HEK293 (cell line): ENCODE measurements at regions not wholly inside any gene's neighbourhood (a gene's known extent, or its start where the extent isn't known, plus 50 kb on each side); places are given as distances from the start of the nearest gene placed in this dataset.

Experiments
- CTCF ChIA-PET: fragments of 350-600 bp; formaldehyde crosslinking; extraction: SDS; loops from one replicate; lab custom pipeline; 2021; ENCODE audit warnings: antibody characterized with exemption; lab: Yijun Ruan, JAX
- POLR2A ChIA-PET: fragments of 300-600 bp; formaldehyde crosslinking; extraction: SDS; loops from one replicate; lab custom pipeline; 2020; ENCODE audit warnings: antibody characterized with exemption, inconsistent platforms; lab: Yijun Ruan, JAX
- H3K27ac ChIP-seq: fragments of 200-500 bp; sonication (Bioruptor generic); 2 replicates; pipeline ENCODE4 v1.5.1; 2014; ENCODE audit warnings: low read depth, low read length, control low read depth, inconsistent platforms; ENCODE audit errors: extremely low read depth
- H3K36me3 ChIP-seq, 2 experiments: fragments of 200-500 bp in 1 of 2; sonication (Bioruptor generic) in 1 of 2; 1 replicate in 1 of 2; 2 replicates in 1 of 2; pipeline ENCODE4 v1.5.1; 2014 to 2017; ENCODE audit warnings: inconsistent platforms in 2 of 2, low read length in 2 of 2; ENCODE audit not compliant: control insufficient read depth in 2 of 2, insufficient read depth in 1 of 2
- H3K4me1 ChIP-seq: fragments of 200-500 bp; sonication (Bioruptor generic); 2 replicates; pipeline ENCODE4 v1.5.1; 2014; ENCODE audit warnings: mild to moderate bottlenecking, low read length, inconsistent platforms; ENCODE audit not compliant: control insufficient read depth, insufficient read depth
- H3K4me3 ChIP-seq: 2 replicates; pipeline ENCODE4 v1.5.1; 2011; ENCODE audit warnings: low read depth, mild to moderate bottlenecking, control low read depth, low read length, moderate library complexity
- H3K9me3 ChIP-seq: fragments of 200-500 bp; sonication (Bioruptor generic); 2 replicates; pipeline ENCODE4 v1.5.1; 2014; ENCODE audit warnings: low read depth, low read length, inconsistent platforms; ENCODE audit not compliant: control insufficient read depth, insufficient read depth
- AEBP2 ChIP-seq: fragments of 450-650 bp; formaldehyde crosslinking; IDR thresholded peaks from 2 replicates; pipeline ENCODE4 v1.5.1; 2016; ENCODE audit warnings: missing biosample characterization, missing genetic modification characterization, borderline replicate concordance
- BCL11A ChIP-seq: fragments of 450-650 bp; formaldehyde crosslinking; IDR thresholded peaks from 2 replicates; pipeline ENCODE4 v1.5.1; 2016; ENCODE audit warnings: low read depth, missing biosample characterization, missing genetic modification characterization
- GLIS1 ChIP-seq: fragments of 450-650 bp; formaldehyde crosslinking; IDR thresholded peaks from 2 replicates; pipeline ENCODE4 v1.5.1; 2016; ENCODE audit warnings: missing biosample characterization, missing genetic modification characterization
- KLF1 ChIP-seq: fragments of 450-650 bp; formaldehyde crosslinking; IDR thresholded peaks from 2 replicates; pipeline ENCODE4 v1.5.1; 2016; ENCODE audit warnings: missing biosample characterization, missing genetic modification characterization
- PRDM1 ChIP-seq: fragments of 450-650 bp; formaldehyde crosslinking; IDR thresholded peaks from 2 replicates; pipeline ENCODE4; 2016; ENCODE audit warnings: missing biosample characterization, missing genetic modification characterization
- SP7 ChIP-seq: fragments of 450-650 bp; formaldehyde crosslinking; IDR thresholded peaks from 2 replicates; pipeline ENCODE4 v1.5.1; 2016; ENCODE audit warnings: missing biosample characterization, missing genetic modification characterization
- WT1 ChIP-seq: fragments of 450-650 bp; formaldehyde crosslinking; IDR thresholded peaks from 2 replicates; pipeline ENCODE4 v1.5.1; 2016; ENCODE audit warnings: missing biosample characterization, missing genetic modification characterization
- YY1 ChIP-seq: fragments of 450-650 bp; formaldehyde crosslinking; IDR thresholded peaks from 2 replicates; pipeline ENCODE4 v1.5.1; 2018; ENCODE audit warnings: missing biosample characterization, missing genetic modification characterization
- YY2 ChIP-seq: fragments of 450-650 bp; formaldehyde crosslinking; IDR thresholded peaks from 2 replicates; pipeline ENCODE4 v1.5.1; 2016; ENCODE audit warnings: missing biosample characterization, missing genetic modification characterization
- ZBTB26 ChIP-seq: fragments of 450-650 bp; formaldehyde crosslinking; optimal IDR thresholded peaks from 2 replicates; pipeline ENCODE3; 2016; ENCODE audit warnings: missing biosample characterization, mild to moderate bottlenecking, missing genetic modification characterization
- ZBTB6 ChIP-seq: fragments of 450-650 bp; formaldehyde crosslinking; IDR thresholded peaks from 2 replicates; pipeline ENCODE4 v1.5.1; 2017; ENCODE audit warnings: missing biosample characterization, missing genetic modification characterization
- ZFHX2 ChIP-seq: fragments of 450-650 bp; formaldehyde crosslinking; conservative IDR thresholded peaks from 2 replicates; pipeline ENCODE4 v1.5.1; 2016; ENCODE audit warnings: missing biosample characterization, missing genetic modification characterization
- ZNF174 ChIP-seq: fragments of 450-650 bp; formaldehyde crosslinking; IDR thresholded peaks from 2 replicates; pipeline ENCODE4 v1.5.0; 2017; ENCODE audit warnings: missing biosample characterization, mild to moderate bottlenecking, missing genetic modification characterization
- ZNF184 ChIP-seq: fragments of 450-650 bp; IDR thresholded peaks from 2 replicates; pipeline ENCODE4 v1.5.1; 2018; ENCODE audit warnings: missing biosample characterization, mild to moderate bottlenecking, missing genetic modification characterization
- ZNF221 ChIP-seq: fragments of 450-650 bp; formaldehyde crosslinking; IDR thresholded peaks from 2 replicates; pipeline ENCODE4 v1.5.1; 2017; ENCODE audit warnings: missing biosample characterization, missing genetic modification characterization, borderline replicate concordance
- ZNF223 ChIP-seq: fragments of 450-650 bp; formaldehyde crosslinking; IDR thresholded peaks from 2 replicates; pipeline ENCODE4 v1.5.1; 2016; ENCODE audit warnings: missing biosample characterization, missing genetic modification characterization
- ZNF23 ChIP-seq: fragments of 450-650 bp; formaldehyde crosslinking; IDR thresholded peaks from 2 replicates; pipeline ENCODE4 v1.5.1; 2016; ENCODE audit warnings: missing biosample characterization, missing genetic modification characterization, borderline replicate concordance
- ZNF24 ChIP-seq: fragments of 450-650 bp; formaldehyde crosslinking; IDR thresholded peaks from 2 replicates; pipeline ENCODE4 v1.5.1; 2016; ENCODE audit warnings: missing biosample characterization, missing genetic modification characterization
- ZNF248 ChIP-seq: fragments of 450-650 bp; formaldehyde crosslinking; IDR thresholded peaks from 2 replicates; pipeline ENCODE4 v1.5.1; 2017; ENCODE audit warnings: missing biosample characterization, missing genetic modification characterization
- ZNF280D ChIP-seq: fragments of 450-650 bp; formaldehyde crosslinking; IDR thresholded peaks from 2 replicates; pipeline ENCODE4 v1.5.1; 2016; ENCODE audit warnings: missing biosample characterization, missing genetic modification characterization
- ZNF324 ChIP-seq: fragments of 450-650 bp; formaldehyde crosslinking; IDR thresholded peaks from 2 replicates; pipeline ENCODE4 v1.5.1; 2016; ENCODE audit warnings: missing biosample characterization, missing genetic modification characterization
- ZNF354C ChIP-seq: fragments of 450-650 bp; formaldehyde crosslinking; IDR thresholded peaks from 2 replicates; pipeline ENCODE4 v1.5.1; 2016; ENCODE audit warnings: missing biosample characterization, missing genetic modification characterization, low read depth, borderline replicate concordance
- ZNF423 ChIP-seq: fragments of 450-650 bp; formaldehyde crosslinking; IDR thresholded peaks from 2 replicates; pipeline ENCODE4 v1.5.1; 2016; ENCODE audit warnings: missing biosample characterization, missing genetic modification characterization
- ZNF585B ChIP-seq: fragments of 450-650 bp; formaldehyde crosslinking; IDR thresholded peaks from 2 replicates; pipeline ENCODE4 v1.5.1; 2016; ENCODE audit warnings: missing biosample characterization, missing genetic modification characterization
- ZNF624 ChIP-seq: fragments of 450-650 bp; formaldehyde crosslinking; IDR thresholded peaks from 2 replicates; pipeline ENCODE4 v1.5.1; 2017; ENCODE audit warnings: missing biosample characterization, missing genetic modification characterization
- ZNF660 ChIP-seq: fragments of 450-650 bp; IDR thresholded peaks from 2 replicates; pipeline ENCODE4 v1.5.1; 2018; ENCODE audit warnings: missing biosample characterization, mild to moderate bottlenecking, missing genetic modification characterization

- Histone ChIP-seq H3K36me3 (no peaks in the 10 kb centered on the region), H3K27ac (no peak overlapping the region), H3K4me3 (no peak overlapping the region), H3K9me3 (no peaks in the 10 kb centered on the region), H3K4me1 (no peaks in the 10 kb centered on the region)
- CTCF ChIA-PET, result interaction anchor here (0.6 kb wide), 1 partner anchor 28 kb away, joined by 3 read pairs; no protein-coding TSS in a partner anchor
- POLR2A ChIA-PET, result no interaction called here
- TF ChIP-seq YY2 (tag by site-specific recombination), result no peak
- no peak for TF ChIP-seq ZBTB26 (tag by site-specific recombination)
- no peak for TF ChIP-seq ZNF221 (tag by site-specific recombination)
- TF ChIP-seq YY1 (tag by site-specific recombination), result no peak
- no peak for TF ChIP-seq ZNF354C
- no peak for TF ChIP-seq PRDM1 (tag by site-specific recombination)
- TF ChIP-seq ZFHX2 (tag by site-specific recombination), result no peak
- no peak for TF ChIP-seq ZNF280D (tag by site-specific recombination)
- no peak for TF ChIP-seq ZNF23 (tag by site-specific recombination)
- TF ChIP-seq AEBP2 (tag by site-specific recombination), result no peak
- TF ChIP-seq ZNF223, result no peak
- no peak for TF ChIP-seq ZNF423 (tag by site-specific recombination)
- TF ChIP-seq ZNF585B (tag by site-specific recombination), result no peak
- no peak for TF ChIP-seq ZNF324 (tag by site-specific recombination)
- TF ChIP-seq SP7 (tag by site-specific recombination), result no peak
- TF ChIP-seq ZNF184 (tag by site-specific recombination), result no peak
- TF ChIP-seq ZNF624, result no peak
Observed at GRCh38 chr9:74122216-74122615, 374.9 kb upstream of the RORB start.

- Histone ChIP-seq H3K4me1 (no peaks in the 10 kb centered on the region), H3K9me3 (no peaks in the 10 kb centered on the region), H3K36me3 (no peaks in the 10 kb centered on the region), H3K4me3 (no peak overlapping the region), H3K27ac (no peak overlapping the region)
- POLR2A ChIA-PET, result no interaction called here
- CTCF ChIA-PET, result interaction anchor here (0.6 kb wide), 1 partner anchor 29 kb away, joined by 4 read pairs; no protein-coding TSS in a partner anchor
- TF ChIP-seq ZNF280D (tag by site-specific recombination) (no peak), ZNF174 (no peak), GLIS1 (tag by site-specific recombination) (no peak), ZNF354C (no peak), ZNF660 (tag by site-specific recombination) (no peak), ZNF248 (tag by site-specific recombination) (no peak), BCL11A (tag by site-specific recombination) (no peak), ZBTB6 (no peak), KLF1 (no peak), ZNF24 (tag by site-specific recombination) (no peak), WT1 (tag by site-specific recombination) (no peak)
Observed at GRCh38 chr9:74122661-74123060, 374.5 kb upstream of the RORB start.
